ENCODE measurements at regions not wholly inside any gene's neighbourhood (a gene's known extent, or its start where the extent isn't known, plus 50 kb on each side); places are given as distances from the start of the nearest gene placed in this dataset.
"Not testable (repeated sequence)": the region's sequence is repeated elsewhere in the genome, so short reads cannot be mapped to it uniquely, and the experiment has no call there.

DNA sequence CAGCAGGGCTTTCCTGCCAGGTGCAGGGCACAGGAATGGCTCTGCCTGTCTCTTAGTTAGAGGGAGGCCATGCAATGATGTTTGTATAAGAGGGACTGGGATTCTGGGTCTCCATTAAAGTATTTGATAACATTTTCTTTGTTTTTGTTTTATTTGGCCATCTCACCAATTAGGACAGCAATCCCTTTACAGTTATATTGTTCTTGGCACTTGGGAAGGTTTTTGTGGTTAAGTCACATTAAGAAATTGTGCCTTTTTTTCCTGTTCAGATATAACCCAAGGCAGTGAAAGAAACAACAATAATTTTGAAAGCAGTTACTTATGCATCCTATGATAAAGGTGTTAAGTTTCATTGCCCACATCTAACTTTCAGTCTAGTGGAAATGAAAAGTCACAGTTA, 237.4 kb upstream of the PRSS58 start:
- not testable (repeated sequence) for DNase-seq

DNA sequence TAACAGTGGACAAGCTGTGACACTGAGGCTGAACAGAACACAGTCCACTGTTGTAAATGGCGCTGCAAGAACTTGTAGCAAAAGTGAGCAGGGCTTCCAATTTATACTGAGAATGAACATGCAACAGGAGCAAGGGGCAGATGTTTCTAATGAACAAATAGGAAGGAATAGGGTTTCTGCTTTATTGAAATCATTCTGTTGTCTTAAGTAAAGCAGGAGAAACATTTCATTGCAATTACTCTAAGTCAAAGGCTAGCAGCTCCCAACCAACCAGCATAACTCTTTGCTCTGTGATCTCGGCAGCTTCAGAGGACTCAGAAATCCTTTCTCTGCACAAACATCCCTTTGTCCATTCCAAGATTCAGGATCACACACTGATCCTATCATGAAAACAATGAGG, 236.2 kb upstream of the PRSS58 start:
- DNase-seq, result no peak

DNA sequence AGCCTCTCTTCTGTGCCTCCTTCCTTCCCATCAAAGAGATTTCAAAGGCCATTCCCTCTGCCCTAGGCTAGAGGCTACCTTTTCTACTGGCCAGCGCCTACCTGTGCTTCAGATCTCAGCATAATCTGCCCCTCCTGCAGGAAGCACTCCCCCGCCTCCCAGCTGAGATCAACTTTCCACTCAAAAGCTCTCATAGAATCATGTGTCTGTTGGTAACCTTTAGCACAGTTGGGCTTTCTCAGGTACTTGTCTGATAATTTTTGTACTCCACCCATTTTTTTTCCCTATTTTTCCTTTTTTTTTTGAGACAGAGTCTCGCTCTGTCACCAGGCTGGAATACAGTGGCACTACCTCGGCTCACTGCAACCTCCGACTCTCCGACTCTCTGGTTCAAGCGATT, 231.0 kb upstream of the PRSS58 start:
- DNase-seq, result no peak

DNA sequence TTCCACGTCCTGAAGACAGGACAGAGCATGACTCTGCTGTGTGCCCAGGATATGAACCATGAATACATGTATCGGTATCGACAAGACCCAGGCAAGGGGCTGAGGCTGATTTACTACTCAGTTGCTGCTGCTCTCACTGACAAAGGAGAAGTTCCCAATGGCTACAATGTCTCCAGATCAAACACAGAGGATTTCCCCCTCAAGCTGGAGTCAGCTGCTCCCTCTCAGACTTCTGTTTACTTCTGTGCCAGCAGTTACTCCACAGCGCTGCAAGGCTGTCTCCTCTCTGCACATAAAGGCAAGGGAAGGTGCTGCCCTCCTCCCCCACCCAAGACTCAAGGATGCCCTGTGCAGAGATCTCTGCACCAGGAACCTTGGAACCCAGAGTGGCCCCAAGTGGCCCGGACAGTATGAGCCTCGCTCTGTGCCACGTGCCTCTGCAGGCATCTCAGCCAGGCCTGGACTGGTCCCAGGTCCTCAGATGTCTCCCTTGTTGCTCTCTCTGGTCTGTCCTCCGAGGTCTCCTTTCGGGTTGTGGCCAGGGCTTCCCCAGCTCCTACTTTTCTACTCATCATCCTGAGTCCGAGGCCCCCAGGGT, 230.3 kb upstream of the PRSS58 start:
- no peak for DNase-seq

DNA sequence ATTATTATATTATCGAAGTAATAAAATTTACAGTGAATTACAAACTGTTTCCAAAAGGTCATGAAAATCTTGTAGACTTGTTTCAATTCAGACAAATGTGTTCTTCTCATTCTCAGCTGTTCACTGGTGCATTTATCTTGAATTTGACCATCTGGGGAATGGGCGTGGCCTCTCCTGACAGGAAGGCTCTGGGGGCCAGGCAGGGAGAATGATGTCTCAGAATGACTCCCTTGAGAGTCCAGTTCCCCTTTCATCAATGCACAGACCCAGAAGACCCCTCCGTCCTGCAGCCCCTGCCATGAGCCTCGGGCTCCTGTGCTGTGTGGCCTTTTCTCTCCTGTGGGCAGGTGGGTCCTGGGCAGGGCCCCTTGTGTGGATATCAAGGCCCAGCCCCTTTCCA, 229.7 kb upstream of the PRSS58 start:
- not testable (repeated sequence) for DNase-seq

DNA sequence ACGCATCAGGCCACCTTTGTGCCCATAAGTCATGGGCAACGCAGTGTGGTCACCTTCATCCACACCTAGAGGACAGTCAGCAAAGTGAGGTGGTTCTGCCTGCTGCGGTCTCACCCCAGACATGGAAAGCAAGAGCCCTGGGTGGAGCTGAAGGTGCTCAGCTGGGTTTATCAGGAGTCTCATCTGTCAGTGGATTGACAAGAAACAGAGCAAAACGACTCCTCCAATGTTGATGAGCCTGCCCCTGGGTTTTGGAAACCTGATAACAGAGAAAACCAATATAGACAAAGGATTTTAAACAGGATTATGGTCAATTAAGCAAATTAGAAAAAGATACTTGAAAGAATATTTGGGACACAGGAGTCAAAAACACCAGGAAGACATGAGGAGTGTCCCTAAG, 229.3 kb upstream of the PRSS58 start:
- DNase-seq, result no peak

DNA sequence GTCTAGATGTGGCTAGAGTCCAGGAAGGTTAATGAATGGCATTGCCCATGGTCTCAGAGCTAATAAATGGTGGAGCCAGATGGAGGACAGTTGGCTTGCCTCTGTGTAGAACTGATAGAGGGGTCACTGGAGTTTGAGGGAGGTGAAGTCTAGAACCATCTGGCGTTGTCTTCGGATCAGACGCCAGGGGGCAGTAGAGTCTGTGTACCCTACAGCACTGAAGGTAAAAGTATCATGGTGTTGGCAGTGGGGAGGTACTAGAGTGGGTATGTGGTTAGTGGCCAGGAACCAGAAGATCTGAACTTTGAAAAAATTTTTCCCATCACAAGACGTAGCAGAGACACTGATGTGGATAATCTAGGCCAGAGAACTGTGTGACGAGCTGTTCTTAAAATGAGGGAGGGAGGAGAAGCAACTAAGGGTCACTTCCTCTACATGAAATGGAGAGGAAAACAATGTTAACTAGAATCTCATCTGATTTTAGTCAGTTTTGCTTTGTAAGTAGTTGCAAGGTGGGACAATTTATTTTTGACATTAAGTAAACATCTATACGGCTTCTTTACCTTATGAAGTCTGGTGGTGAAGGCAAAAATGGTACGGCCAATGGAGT, 227.9 kb upstream of the PRSS58 start:
- no peak for DNase-seq

DNA sequence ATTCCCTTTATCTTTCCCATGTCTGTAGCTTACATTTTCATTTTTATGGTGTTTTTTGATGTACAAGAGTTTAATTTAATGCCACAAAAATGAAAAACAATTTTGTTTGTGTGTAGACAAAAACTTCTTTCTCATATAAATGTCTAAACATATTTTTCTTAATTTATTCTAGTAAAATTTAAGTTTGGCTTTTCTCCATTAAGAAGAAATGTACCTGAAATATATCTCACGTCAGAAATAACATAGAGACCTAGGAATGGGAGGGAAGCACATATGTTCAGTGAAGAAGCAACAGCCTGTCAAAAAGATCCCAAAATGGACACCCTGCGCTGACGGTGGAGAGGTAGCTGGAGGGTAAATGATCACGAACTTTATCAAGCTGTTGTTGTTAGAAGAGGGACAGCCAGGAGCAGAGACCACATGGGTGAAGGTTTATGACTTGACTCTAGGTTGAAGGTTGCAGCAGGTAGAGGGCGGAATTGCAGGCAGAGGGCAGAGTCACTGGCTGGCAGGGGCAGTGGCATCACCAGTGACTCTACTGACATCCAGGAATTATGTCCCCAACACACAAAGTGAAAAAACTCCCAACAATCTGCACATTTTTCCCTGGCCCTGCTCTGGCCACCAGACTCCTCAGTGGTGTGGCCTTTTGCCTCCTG, 225.9 kb upstream of the PRSS58 start:
- no peak for DNase-seq

DNA sequence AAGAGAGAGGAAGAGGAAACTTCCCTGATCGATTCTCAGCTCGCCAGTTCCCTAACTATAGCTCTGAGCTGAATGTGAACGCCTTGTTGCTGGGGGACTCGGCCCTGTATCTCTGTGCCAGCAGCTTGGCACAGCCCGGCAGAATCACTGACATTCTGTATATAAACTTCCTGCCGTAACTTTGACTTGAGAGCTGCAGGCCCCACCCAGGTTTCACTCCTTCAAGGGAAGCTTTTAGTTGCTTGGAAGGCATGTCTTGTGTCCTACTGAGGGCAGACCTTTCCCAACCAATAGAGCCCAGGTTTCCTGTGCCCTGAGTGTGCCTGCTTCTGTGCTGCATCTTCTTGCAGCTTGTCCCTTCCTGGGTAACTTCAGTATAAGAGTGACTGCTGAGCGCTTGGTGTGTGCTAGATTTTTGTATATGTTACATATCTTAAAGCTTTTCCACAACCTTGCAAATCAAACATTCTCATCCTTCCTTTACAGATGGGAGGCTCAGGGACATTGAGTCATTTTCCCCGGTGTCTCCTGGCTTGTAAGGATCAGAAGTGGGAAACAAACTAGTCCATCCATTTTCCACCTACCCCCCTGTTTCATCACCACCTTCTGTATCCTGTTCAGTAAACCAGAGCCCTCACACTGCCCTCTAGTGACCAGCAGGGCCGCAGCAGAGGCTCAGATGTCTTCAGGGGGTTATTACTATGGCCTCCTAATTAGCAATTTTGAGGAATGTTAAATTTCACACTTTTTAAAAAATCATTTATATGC, 225.2 kb upstream of the PRSS58 start:
- no peak for DNase-seq

DNA sequence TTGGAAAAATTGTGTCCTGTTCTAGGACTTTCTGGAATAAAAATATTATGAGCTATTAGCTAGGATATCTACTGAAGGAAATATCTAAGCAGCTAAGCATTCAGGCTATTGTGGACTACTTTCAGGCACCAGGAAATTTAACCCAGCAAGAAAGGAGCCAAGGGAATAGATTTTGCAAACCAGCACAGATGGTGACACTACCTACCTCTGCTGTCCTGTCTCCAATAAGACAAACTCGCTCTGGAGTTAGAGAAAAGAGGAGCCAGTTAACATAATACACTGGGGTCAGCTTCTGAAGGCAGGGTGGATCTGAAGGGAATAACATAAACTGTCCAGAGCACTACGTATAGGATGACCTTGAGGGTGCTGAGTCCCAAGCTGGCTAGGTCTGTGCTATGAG, 223.7 kb upstream of the PRSS58 start:
- DNase-seq, result no peak

DNA sequence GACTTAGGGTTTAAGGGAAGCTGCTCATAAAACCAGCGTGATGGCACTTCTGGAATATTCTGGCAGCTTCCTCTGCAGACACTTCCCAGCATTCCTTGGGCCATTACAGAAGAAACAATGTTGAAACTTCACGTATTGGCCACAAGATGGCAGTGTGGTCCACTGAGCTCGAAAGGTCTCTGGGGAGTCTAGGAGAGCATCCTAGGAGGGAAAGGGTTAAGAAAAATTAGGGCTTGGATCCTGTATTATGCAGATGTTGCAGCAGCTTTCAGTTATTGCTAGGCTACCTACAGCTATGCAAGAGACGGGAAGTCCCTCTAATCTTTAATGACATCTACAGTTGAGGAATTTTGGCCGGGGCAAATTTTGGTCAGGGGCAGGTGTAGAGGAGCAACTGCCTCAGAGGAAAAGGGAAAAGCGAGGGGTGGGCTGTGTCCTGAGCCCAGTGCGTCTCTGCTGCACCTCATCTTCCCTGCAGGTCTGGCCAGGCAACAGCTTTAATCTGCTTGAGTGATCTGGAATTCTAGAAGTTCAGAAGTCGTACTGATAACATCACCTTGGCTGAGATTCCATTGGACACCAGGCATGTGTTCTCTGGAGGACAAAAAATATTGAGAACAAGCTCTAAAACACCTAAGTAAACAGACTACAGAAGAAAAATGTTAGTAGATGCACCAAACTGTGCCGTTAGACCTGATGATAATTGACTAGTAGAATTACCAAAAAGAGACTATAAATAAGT, 220.8 kb upstream of the PRSS58 start:
- DNase-seq, result no peak

DNA sequence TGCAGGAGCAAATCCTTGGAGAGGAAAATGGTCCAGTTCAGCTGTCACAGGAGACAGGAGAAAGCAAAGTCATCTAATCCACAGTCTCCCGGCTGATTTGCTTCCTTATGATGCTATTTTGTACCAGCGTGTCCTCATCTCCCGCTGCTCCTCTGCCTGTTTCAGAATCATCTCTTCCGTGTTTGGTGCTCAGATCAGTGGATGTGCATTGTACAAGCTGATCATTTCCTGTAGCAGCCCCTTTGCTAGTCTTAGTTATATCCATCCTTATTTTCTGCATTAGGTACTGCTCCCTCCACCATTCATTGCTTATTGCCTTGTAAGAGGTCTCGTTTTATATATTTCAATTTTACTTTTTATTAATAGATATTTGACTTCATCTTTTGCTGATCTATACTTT, 219.9 kb upstream of the PRSS58 start:
- not testable (repeated sequence) for DNase-seq

DNA sequence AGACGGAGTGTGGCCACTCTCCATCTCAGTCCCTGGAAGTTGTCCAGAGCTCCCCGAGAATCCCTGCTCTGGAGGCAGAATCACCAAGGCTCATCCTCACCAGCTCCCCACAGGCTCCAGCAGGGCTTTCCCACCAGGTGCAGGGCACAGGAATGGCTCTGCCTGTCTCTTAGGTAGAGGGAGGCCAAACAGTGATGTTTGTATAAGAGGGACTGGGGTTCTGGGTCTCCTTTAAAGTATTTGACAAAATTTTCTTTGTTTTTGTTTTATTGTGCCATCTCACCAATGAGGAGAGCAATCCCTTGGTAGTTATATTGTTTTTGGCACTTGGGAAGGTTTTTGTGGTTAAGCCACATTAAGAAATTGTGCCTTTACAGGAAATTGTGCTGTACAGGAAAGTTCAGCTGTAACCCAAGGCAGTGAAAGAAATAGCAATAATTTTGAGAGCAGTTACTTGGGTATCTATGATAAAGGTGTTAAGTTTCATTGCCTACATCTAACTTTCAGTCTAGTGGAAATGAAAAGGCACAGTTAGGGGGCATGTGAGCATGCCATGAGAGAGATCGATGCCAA, 219.3 kb upstream of the PRSS58 start:
- no peak for DNase-seq

DNA sequence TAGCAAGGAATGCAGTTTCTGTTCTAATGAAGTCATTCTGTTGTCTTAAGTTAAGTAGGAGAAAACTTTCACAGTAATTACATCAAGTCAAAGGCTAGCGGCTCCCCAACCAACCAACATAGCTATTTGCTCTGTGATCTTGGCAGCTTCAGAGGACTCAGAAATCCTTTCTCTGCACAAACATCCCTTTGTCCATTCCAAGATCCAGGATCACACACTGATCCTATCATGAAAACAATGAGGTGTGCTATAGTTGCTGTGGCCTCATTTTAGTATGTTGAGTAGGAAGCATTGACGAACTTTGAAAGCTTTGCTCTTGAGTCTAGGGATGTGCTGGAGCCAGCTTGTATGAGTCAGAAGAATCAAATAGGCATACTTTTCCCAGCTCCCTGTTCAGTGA, 218.2 kb upstream of the PRSS58 start:
- DNase-seq, result no peak

DNA sequence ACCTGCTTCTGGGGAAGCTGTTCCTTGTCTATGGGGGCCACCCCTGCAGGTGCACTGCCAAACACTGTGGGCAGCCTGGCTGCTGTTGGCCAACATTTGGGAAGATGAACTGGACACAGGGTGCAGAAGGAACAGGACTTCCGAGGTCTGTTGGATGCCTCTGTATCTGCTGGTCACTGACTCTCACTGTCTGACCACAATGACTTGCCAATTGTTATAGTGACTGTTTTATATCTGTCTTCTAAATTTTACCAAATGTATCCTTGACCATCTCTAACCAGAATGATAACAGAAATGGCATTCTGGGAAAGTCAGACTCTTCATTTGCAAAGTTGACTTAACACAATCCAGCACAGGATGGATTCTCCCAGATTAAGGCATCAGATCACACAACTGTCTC, 214.0 kb upstream of the PRSS58 start:
- no peak for DNase-seq

DNA sequence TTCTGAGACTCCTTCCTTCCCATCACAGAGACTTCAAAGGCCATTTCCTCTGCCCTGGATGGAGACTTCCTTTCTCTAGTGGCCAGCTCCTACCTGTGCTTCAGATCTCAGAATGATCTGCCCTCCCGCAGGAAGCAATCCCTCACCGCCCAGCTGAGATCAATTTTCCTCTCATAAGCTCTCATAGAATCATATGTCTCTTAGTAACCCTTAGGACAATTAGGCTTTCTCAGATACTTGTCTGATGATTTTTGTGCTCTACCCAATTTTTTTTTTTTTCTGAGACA, 212.6 kb upstream of the PRSS58 start:
- no peak for DNase-seq

DNA sequence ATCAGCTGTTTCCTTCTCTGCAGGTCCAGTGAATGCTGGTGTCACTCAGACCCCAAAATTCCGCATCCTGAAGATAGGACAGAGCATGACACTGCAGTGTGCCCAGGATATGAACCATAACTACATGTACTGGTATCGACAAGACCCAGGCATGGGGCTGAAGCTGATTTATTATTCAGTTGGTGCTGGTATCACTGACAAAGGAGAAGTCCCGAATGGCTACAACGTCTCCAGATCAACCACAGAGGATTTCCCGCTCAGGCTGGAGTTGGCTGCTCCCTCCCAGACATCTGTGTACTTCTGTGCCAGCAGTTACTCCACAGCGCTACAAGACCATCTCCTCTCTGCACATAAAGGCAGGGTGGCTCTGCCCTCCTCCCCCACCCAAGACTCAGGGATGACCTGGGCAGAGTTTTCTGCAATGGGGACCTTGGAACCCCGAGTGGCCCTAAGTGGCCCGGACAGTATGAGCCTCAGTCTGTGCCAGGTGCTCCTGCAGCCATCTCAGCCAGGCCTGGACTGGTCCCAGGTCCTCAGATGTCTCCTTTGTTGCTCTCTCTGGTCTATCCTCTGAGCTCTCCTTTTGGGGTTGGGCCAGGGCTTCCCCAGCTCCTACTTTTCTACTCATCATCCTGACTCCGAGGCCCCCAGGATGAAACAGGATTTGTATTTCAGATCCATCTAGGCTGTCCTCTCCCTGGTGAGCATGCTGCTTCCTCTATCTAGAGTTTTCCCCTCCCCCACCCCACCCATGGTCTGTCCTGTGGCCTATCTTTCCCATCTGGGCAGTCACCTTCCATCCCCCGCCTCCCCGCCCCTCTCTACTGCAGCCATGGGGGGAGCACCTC, 212.1 kb upstream of the PRSS58 start:
- DNase-seq, result no peak

DNA sequence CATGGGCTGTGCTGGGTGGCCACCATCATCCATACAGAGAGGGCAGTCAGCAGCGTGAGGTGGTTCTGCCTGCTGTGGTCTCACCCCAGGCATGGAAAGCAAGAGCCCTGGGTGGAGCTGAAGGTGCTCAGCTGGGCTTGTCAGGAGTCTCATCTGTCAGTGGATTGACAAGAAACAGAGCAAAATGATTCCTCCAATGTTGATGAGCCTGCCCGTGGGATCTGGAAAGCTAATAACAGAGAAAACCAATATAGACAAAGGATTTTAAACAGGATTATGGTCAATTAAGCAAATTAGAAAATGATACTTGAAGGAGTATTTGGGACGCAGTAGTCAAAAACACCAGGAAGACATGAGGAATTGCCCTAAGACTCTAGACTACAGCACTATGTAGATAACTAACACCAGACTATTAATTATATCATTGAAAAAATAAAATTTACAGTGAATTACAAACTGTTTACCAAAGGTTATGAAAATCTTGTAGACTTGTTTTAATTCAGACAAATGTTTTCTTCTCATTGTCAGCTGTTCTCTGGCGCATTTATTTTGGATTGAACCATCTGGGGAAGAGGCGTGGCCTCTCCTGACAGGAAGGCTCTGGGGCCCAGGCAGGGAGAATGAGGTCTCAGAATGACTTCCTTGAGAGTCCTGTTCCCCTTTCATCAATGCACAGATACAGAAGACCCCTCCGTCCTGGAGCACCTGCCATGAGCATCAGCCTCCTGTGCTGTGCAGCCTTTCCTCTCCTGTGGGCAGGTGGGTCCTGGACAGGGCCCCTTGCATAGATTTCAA, 211.2 kb upstream of the PRSS58 start:
- DNase-seq, result no peak

DNA sequence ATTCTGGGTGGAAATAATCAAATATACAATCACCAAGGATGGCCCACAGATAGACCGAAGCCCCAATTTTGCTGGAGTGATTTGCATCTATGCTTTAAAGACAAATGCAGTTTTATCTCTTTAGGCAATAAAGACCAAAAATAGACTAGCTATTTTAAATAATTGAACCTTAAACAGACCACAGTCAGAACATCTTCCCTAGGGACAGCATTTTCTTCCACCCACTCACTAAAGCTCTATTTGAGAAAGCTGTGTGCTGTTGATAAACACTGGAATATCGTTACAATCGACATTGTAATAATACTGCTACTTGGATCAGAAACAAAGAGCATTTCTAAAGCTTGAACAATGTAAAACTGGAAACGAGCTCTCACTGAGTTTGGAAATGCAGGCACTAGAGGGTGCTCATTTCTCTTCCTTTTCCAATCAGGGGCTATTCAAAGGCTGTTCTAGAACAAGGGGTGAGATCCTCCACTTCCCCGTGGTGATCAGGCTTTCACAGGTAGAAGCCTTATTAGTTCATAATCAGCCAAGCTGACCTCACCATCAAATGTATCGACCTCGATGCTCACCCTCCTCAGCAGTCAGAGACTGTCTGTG, 209.3 kb upstream of the PRSS58 start:
- not testable (repeated sequence) for DNase-seq

DNA sequence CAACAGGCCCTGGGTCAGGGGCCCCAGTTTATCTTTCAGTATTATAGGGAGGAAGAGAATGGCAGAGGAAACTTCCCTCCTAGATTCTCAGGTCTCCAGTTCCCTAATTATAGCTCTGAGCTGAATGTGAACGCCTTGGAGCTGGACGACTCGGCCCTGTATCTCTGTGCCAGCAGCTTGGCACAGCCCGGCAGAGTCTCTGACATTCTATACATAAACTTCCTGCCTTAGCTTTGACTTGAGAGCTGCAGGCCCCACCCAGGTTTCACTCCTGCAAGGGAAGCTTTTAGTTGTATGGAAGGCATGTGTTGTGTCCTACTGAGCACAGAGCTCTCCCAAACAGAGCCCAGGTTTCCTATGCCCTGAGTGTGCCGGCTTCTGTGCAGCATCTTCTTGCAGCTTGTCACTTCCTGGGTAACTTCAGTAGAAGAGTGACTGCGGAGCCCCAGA, 205.6 kb upstream of the PRSS58 start:
- no peak for DNase-seq

DNA sequence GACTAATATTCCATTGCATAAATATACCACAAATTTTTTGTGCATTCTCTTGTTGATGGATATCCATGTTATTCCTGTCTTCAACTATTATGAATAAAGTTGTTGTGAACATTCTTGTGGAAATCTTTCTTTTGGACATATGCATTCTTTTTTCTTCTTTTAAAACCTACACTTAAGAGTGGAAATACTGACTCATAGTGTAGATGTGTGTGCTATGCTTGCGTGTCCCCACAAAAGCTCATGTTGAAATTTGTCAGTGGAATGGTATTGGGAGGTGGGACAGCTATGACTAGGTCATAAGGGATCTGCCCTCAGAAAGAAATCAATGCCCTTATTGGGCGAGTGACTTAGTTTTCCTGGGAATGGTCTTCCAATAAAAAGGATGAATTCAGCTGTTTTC, 203.6 kb upstream of the PRSS58 start:
- DNase-seq, result no peak

Measured in GOT3 (cell line).